Suprapubic skin (tissue), 4 donors: ENCODE measurements at regions not wholly inside any gene's neighbourhood (a gene's known extent, or its start where the extent isn't known, plus 50 kb on each side); places are given as distances from the start of the nearest gene placed in this dataset.
"Not testable (repeated sequence)": the region's sequence is repeated elsewhere in the genome, so short reads cannot be mapped to it uniquely, and the experiment has no call there.

Experiments
- DNase-seq, 2 donors: peaks; one replicate each; pipeline ENCODE4 v3.0.0-alpha.2; 2019; ENCODE audit warnings: low spot score in 2 of 2
- H3K27ac ChIP-seq: fragments of 200-600 bp; sonication (generic); one replicate; pipeline ENCODE4 v1.5.1; 2019
- H3K27me3 ChIP-seq: fragments of 200-600 bp; sonication (generic); one replicate; pipeline ENCODE4 v1.5.1; 2019
- H3K36me3 ChIP-seq: fragments of 200-600 bp; sonication (generic); one replicate; pipeline ENCODE4 v1.5.1; 2019
- H3K4me1 ChIP-seq: fragments of 200-600 bp; sonication (generic); one replicate; pipeline ENCODE4 v1.5.1; 2019
- H3K4me3 ChIP-seq: fragments of 200-600 bp; sonication (generic); one replicate; pipeline ENCODE4 v1.5.1; 2019; ENCODE audit warnings: mild to moderate bottlenecking
- H3K9me3 ChIP-seq: fragments of 200-600 bp; sonication (generic); one replicate; pipeline ENCODE4 v1.5.1; 2019
- CTCF ChIP-seq, 2 donors: fragments of 200-600 bp in 1 of 2; fragments of 450-650 bp in 1 of 2; sonication (generic) in 1 of 2; IDR thresholded peaks; one replicate each; pipeline ENCODE4 v1.5.1; 2016 to 2019; ENCODE audit warnings: antibody characterized with exemption in 2 of 2, mild to moderate bottlenecking in 1 of 2, moderate library complexity in 1 of 2
- EP300 ChIP-seq: sonication (generic); formaldehyde crosslinking; IDR thresholded peaks from one replicate; pipeline ENCODE4 v1.6.1; 2017; ENCODE audit warnings: antibody characterized with exemption
- POLR2A ChIP-seq, 2 donors: fragments of 450-650 bp; IDR thresholded peaks; one replicate each; pipeline ENCODE4 v1.6.1; 2017; ENCODE audit warnings: antibody characterized with exemption in 2 of 2, mild to moderate bottlenecking in 2 of 2, moderate library complexity in 2 of 2
- POLR2AphosphoS5 ChIP-seq, 3 donors: sonication (generic); formaldehyde crosslinking; IDR thresholded peaks; one replicate each; pipeline ENCODE4 v1.6.1; 2017; ENCODE audit warnings: antibody characterized with exemption in 3 of 3
- WGBS: methylation state at CpG from one replicate; pipeline ENCODE4 v1.1.5; 2018; 5-methylcytosine and 5-hydroxymethylcytosine counted together

GRCh38 chr7:123265853-123266252 is 66.1 kb upstream of the SLC13A1 start:
- Histone ChIP-seq H3K27me3 (no peaks in the 10 kb centered on the region), H3K4me3 (no peak overlapping the region), H3K9me3 (no peaks in the 10 kb centered on the region), H3K27ac (no peak overlapping the region), H3K36me3 (no peaks in the 10 kb centered on the region), H3K4me1 (no peaks in the 10 kb centered on the region)
- no peak for TF ChIP-seq CTCF (IDR thresholded peaks at IDR 0.05)
- no peak for TF ChIP-seq POLR2AphosphoS5 (IDR thresholded peaks at IDR 0.05)
- TF ChIP-seq EP300, result no peak
- no peak for TF ChIP-seq POLR2A (IDR thresholded peaks at IDR 0.05)
- no peak for DNase-seq
- 90% methylated on average over 1 of the region's 1 CpG for WGBS

GRCh38 chr7:123264820-123265219 is 65.1 kb upstream of the SLC13A1 start:
- not testable (repeated sequence) for H3K27me3 ChIP-seq, DNase-seq, H3K27ac ChIP-seq, H3K36me3 ChIP-seq, H3K4me3 ChIP-seq, H3K4me1 ChIP-seq, H3K9me3 ChIP-seq
- WGBS, result 86% methylated on average over 1 of the region's 1 CpG

GRCh38 chr7:123260428-123260960 is 60.7 kb upstream of the SLC13A1 start:
- no peak for DNase-seq
- H3K9me3 ChIP-seq, result no peaks in the 10 kb centered on the region
- no peaks in the 10 kb centered on the region for H3K36me3 ChIP-seq
- no peak overlapping the region for H3K4me3 ChIP-seq
- H3K27ac ChIP-seq, result no peak overlapping the region
- no peaks in the 10 kb centered on the region for H3K4me1 ChIP-seq
- WGBS, result 75% methylated on average over 1 of the region's 1 CpG
- TF ChIP-seq EP300 (no peak), CTCF (IDR thresholded peaks at IDR 0.05) (no peak), POLR2AphosphoS5 (IDR thresholded peaks at IDR 0.05) (no peak), POLR2A (IDR thresholded peaks at IDR 0.05) (no peak)
- H3K27me3 ChIP-seq, result no peaks in the 10 kb centered on the region

GRCh38 chr7:123259759-123260158 is 60.0 kb upstream of the SLC13A1 start:
- no peak for DNase-seq
- TF ChIP-seq POLR2A (IDR thresholded peaks at IDR 0.05), result no peak
- TF ChIP-seq CTCF (IDR thresholded peaks at IDR 0.05), result no peak
- WGBS, result 76% methylated on average over 2 of the region's 2 CpGs

More at GRCh38 chr7:123259759-123260158, 60.0 kb upstream of the SLC13A1 start:
- H3K4me1 ChIP-seq, result no peaks in the 10 kb centered on the region
- no peaks in the 10 kb centered on the region for H3K36me3 ChIP-seq
- no peak overlapping the region for H3K4me3 ChIP-seq
- no peaks in the 10 kb centered on the region for H3K27me3 ChIP-seq
- H3K9me3 ChIP-seq, result no peaks in the 10 kb centered on the region
- H3K27ac ChIP-seq, result no peak overlapping the region
